GM21381 (cell line): ENCODE measurements at regions not wholly inside any gene's neighbourhood (a gene's known extent, or its start where the extent isn't known, plus 50 kb on each side); places are given as distances from the start of the nearest gene placed in this dataset.
A peak's percentile ranks its signal among the peaks of the same experiment; 100 is the strongest.

Experiments used
- ATAC-seq: cut with Tn5 transposase; IDR thresholded peaks from one replicate; pipeline ENCODE4 v1.9.1; 2021; ENCODE audit warnings: mild to moderate bottlenecking, moderate library complexity; ENCODE audit not compliant: unreplicated experiment

DNA sequence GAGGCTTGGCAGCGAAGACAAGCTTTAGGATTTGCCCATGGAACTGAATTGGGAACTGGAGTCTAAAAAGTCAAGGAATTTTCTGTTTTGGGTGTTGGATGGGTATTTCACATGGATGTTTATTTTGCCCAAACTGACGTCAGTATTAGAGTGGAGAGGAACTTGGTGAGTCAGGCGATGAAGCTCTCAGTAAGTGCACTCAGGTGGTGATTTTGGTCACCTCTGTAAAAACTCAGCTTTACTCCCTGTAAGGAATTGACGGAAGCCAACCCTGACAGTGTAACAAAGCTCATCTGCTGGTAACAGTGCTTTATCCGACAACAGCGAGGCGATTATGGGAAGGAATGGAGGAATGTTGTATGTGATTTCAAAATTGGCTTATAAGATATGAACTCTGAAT is 77.0 kb upstream of the PGRMC2 start:
- no peak for ATAC-seq

DNA sequence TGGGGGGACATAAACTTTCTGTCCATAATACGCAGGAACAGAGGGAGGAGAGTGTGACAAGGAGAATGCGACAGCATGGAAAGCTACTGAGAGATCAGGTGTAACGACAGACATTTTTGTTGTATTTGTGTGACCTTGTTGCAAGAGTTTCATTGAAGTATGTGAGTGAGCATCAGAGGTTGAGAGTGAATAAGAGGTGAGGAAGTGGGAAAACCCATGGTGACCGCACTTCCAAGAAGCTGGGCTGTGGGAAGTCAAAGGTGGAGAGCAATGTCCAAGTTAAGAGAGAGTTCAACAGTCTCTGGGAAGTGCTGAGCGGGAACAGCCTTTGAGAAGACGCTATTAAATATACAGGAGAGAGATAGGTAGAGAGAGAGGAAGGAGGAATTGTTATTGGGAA is 76.4 kb upstream of the PGRMC2 start:
- no peak for ATAC-seq

- ATAC-seq, result no peak
These were observed 75.1 kb upstream of the PGRMC2 start for GRCh38 chr4:128362760-128363159.

GRCh38 chr4:128359422-128359821 is 71.8 kb upstream of the PGRMC2 start:
- ATAC-seq, result no peak

DNA sequence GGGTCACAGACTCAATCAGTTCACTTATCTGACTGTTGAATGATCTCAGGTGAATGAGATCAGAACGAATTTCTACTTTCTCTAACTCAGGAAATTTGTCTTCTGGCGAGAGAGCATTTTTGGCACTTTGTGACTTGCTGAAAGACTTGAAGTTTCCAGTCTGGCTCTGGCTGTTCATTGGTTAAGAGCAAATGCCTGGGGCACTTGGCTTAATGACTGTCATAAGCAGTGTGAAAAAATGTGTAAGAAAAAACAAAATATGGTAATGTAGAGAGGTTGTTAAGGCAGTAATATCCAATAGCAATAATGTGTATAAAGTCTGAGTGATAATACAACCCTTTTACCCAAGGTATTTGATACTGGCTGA is 71.3 kb upstream of the PGRMC2 start:
- no peak for ATAC-seq

- no peak for ATAC-seq
These were observed 70.8 kb upstream of the PGRMC2 start for GRCh38 chr4:128358231-128358912.

- ATAC-seq, result no peak
These were observed 69.7 kb upstream of the PGRMC2 start for GRCh38 chr4:128357286-128357685.

DNA sequence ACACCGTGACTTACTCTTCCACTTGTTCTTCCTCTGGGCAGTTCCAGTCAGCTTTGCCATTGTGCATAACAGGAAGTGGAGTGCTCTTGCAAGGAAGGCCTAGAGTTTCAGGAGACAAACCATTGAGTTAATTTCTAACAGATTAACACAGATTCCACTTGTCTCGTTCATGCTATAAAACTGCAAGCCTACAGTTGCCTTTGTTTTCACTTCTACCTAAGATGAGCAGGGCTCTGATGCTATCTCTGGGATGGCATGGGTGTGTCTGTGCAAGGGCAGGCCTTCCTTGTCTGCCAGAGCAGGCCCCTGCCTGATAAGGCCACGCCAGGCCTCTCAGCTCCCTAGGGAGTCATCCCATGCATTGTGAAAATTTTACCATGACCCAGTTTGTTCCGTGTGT is 67.7 kb upstream of the PGRMC2 start:
- ATAC-seq, result peak; percentile 83

- ATAC-seq, result no peak
These were observed 66.7 kb upstream of the PGRMC2 start for GRCh38 chr4:128354205-128354821.

GRCh38 chr4:128353791-128354190 is 66.2 kb upstream of the PGRMC2 start:
- ATAC-seq, result no peak

DNA sequence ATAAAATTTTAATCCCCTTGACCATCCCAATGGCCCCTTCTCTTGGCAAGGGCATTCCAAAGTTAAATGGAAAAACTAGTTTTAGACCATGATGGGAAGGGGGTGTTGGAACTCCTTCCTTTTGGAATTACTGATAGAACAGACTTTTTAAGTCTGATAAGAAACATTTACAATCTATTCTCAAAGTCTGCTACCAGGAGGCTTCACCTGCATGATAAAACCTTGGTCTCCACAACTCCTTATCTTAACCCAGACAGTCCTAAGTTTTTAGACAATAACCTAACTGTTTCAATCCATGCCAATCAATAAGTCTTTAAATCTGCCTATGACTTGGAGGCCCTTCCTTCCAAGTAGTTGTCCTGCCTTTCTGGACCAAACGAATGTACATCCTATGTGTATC is 63.9 kb upstream of the PGRMC2 start:
- ATAC-seq, result no peak

DNA sequence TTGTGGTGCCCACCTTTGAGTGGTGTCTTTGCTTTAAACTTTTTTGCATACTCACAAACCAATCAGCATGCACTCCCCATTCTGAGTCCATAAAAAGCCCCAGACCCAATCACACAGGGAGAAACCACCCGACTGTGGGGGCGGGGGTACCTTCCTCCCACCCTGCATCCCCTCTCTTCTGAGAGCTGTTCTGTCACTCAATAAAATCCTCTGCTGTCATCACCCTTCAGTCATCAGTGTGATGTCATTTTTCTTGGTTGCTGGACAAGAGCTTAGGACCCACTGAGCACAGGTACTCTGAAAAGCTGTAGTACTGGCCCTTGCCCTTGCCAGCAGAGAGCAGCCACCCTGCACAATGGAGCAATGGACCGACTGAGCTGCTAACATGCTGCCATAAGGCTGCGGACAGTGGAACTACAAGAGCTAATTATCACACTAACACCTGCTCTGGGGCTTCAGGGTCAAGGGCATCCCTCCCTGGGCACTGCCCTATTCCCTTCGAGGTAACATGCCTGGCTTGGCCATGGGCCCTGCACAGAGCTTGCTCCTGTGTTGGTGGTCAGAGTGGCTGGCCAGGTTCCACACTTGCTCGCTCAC is 62.9 kb upstream of the PGRMC2 start:
- ATAC-seq, result no peak

DNA sequence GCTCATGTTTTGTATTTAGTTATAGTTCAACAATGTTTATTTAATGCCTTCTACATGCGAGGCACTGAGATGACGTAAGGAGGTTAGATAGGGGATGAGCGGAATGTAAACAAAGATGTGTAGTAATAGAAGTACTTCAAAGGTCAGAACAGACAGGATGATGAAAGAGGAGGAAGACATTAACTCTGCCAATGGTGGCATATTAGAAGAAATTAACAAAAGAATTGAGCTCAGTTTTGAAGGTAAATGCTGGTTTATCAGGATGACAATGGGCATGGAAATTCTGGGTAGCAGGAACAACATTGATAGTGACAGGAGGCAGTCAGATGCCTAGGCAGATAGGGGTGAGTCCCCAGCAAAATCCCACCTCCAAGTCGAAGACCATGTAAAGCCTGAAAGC is 62.3 kb upstream of the PGRMC2 start:
- no peak for ATAC-seq

DNA sequence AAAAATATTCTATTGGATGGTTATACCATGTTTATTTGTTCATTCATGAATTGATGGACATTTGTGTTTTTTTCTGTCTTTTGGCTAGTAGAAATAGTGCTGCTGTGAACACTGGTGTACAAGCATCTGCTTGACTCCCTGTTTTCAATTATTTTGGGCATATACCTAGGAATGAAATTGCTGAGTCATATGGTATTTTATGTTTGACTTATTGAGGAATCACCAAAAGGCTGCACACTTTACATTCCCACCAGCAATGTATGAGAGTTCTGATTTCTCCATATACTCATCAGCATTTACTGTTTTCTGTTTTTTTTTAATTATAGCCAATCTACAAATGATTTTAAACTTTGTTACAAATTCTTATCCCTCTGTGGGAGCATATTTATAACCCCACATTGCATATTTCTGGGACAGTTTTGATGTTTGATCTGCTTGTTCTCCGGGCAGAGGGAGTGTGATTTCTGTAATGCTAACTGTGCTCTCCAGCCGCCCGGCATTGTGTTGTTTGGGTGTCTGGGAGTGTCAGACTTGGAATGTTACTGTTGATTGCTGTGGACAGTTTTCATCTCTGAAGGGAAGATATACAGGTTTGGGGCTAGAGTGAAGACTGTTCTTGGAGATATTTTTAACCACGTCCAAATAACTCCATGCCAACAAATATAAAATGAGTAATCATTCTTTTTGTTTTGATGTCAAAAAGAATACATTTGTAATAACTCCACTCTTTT is 60.5 kb upstream of the PGRMC2 start:
- ATAC-seq, result no peak

DNA sequence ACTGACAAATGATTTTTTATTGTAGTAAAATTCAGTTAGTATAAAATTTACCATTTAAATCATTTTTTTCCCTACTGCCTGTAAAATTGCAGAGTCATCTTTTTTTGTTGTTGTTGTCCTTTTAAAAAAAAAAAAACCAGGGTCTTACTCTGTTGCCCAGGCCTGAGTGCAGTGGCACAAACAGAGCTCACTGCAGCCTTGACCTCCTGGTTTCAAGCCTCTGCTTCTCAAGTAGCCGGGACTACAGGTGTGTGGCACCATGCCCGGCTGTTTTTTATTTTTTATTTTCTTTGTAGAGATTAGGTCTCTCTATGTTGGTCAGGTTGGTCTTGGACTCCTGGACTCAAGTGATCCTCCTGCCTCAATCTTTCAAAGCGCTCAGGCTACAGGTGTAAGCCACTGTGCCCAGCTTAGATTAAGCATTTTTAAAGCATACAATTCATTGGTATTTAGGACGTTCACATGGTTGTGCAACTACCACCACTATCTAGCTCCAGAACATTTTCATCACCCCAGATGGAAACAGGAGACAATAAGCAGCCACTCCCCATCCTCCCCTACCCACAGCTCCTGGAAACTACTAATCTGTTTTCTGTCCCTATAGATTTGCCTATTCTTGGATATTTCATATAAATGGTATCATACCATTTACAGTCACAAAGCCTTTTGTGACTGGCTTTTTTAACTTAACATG is 59.7 kb upstream of the PGRMC2 start:
- no peak for ATAC-seq

DNA sequence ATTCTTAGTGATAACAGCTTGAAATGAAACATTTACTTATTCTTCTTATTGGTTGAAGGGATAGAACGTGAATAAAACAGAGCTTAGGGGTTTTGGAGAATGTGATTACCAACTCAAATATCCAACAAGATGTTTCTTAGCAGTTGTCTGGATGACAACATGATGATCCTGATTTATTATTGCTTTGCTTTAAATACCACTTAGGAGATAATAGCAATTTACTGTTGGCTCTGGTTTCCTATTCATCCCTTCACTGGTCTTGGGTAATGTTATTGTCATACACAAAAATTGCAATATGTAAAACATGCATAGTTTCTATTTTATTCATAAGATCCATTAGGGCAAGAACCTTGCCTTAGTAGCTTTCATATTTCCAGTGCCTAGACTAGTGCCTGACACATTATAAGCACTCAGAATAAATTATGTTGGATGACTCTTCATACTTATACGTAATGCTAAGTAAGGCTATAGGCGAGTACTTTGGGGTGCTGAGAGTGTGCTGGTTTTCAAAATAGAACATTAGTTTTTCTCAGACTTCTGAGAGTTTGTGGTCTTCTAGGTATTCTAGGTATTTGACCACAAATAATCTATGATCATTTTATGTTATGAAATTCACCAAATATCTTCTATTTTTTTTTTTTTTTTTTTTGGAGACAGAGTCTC is 58.6 kb upstream of the PGRMC2 start:
- no peak for ATAC-seq

GRCh38 chr4:128345650-128346049 is 58.0 kb upstream of the PGRMC2 start:
- no peak for ATAC-seq

DNA sequence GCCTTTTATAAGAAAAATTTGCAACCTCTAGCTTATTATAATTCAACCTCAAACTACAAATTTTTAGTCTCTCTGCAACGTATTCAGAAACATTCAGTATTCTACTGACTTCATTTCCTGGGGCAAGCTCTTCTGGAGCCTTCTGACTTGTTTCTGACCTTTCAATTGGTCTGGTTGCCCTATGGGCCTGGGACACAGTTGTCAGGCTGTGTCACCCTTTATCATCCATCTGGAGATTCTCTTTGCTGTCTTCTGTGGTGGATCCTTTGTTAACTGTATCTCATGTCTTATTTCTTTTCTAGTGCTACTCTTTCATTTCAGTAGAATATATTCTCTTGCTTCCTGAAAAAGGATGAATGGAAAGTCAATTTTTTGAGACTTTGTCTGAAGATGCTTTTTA is 55.1 kb upstream of the PGRMC2 start:
- ATAC-seq, result no peak

- ATAC-seq, result no peak
These were observed 54.0 kb upstream of the PGRMC2 start for GRCh38 chr4:128341634-128342033.

DNA sequence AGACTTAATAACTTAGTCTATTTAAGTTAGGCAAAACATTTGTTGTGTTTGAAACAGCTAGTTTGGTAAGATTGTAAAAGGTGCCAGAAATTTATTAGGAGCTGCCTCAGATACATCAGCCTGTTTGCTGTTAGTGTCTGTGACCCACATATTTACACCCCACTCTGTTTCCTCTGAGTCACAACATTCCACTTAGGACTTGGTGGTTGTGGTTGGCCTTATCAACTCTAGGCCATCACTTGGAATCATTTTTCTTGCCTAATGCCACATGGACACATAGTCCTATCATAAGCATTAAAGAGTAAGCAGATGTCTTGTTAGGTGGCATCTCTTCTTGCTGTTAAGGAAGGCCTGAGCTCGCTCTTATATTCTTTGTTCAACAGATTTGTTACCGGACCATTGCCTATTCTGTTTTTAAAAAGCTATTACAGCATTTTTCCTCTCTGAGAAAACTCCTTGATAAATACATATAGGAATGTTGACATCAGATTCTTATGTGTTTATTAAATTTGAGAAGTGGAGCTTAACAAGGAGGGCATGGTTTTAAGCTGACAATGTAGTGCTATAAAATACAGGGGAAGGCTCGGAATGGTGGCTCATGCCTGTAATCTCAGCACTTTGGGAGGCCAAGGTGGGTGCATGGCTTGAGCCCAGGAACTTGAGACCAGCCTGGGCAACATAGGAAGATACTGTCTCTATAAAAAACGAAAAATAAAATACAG is 51.2 kb upstream of the PGRMC2 start:
- ATAC-seq, result no peak
